Peyer's patch (tissue), 4 donors: ENCODE measurements at regions not wholly inside any gene's neighbourhood (a gene's known extent, or its start where the extent isn't known, plus 50 kb on each side); places are given as distances from the start of the nearest gene placed in this dataset.

ENCODE experiments used
- DNase-seq, 3 donors: peaks; one replicate each; pipeline ENCODE4 v3.0.0-alpha.2; 2017 to 2019
- H3K27ac ChIP-seq, 4 donors: fragments of 200-600 bp; sonication (generic); one replicate each; pipeline ENCODE4 v1.5.1; 2016 to 2019
- H3K27me3 ChIP-seq, 2 donors: fragments of 200-600 bp; sonication (generic); one replicate each; pipeline ENCODE4 v1.5.1; 2019
- H3K36me3 ChIP-seq, 3 donors: fragments of 200-600 bp; sonication (generic); one replicate each; pipeline ENCODE4 v1.5.1; 2016 to 2019
- H3K4me1 ChIP-seq, 4 donors: fragments of 200-600 bp; sonication (generic); one replicate each; pipeline ENCODE4 v1.5.1; 2016 to 2019
- H3K4me3 ChIP-seq, 4 donors: fragments of 200-600 bp; sonication (generic); 1 replicate in 3 of 4; 2 replicates in 1 of 4; pipeline ENCODE4 v1.5.1; 2016 to 2019; ENCODE audit warnings: mild to moderate bottlenecking in 1 of 4
- H3K9me3 ChIP-seq, 4 donors: fragments of 200-600 bp; sonication (generic); one replicate each; pipeline ENCODE4 v1.5.1; 2016 to 2019; ENCODE audit warnings: mild to moderate bottlenecking in 1 of 4
- CTCF ChIP-seq, 6 experiments: fragments of 450-650 bp in 4 of 6; fragments of 200-600 bp in 2 of 6; sonication (generic) in 1 of 6; IDR thresholded peaks; one replicate each; pipeline ENCODE4 v1.5.1; 2017 to 2019; ENCODE audit warnings: antibody characterized with exemption in 6 of 6, mild to moderate bottlenecking in 3 of 6, moderate library complexity in 1 of 6
- POLR2A ChIP-seq, 2 donors: fragments of 450-650 bp; IDR thresholded peaks; one replicate each; pipeline ENCODE4 v1.5.1; 2017; ENCODE audit warnings: antibody characterized with exemption in 2 of 2, mild to moderate bottlenecking in 2 of 2, moderate library complexity in 2 of 2

GRCh38 chr1:14321422-14321821 lies 277.1 kb upstream of the KAZN start:
- Histone ChIP-seq H3K4me3 (no peak overlapping the region), H3K27ac (no peak overlapping the region), H3K27me3 (no peaks in the 10 kb centered on the region), H3K9me3 (no peaks in the 10 kb centered on the region), H3K4me1 (peaks cover 0 to 4% (median 0%) of the 10 kb centered on the region in 4 donors), H3K36me3 (no peaks in the 10 kb centered on the region)
- TF ChIP-seq CTCF (IDR thresholded peaks at IDR 0.05) (no peak), POLR2A (IDR thresholded peaks at IDR 0.05) (no peak)
- DNase-seq, result no peak

DNA sequence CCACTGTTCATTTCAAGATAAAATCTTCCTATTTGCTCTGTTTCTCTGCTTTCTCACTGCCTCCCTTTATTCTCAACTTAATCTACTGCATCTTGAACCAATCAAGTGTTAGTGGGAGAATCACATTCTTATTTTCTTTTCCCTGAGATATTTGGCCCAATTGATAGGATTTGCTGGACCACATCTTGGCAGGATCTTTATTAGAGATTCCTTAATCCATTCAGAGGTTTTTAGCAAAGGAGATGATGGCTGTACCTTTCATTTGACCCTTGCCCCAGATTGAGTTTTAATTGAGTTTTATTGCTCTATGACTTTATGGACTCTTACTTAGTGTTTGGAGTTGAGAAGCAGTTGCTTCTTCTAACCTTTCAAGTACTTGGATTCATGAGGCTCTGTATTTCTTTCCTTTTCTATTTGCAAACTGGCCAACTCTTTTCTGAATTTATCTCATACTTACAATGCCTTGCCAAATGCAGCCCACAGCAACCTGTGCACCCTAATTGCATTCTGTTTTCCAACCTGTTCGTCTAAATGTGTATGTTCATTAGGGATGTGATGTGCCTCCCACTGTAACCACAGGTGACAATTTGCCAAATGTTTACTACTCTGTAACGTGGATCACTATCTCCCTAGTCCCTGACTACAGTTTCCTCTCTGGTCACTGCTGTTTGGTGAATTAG lies 274.8 kb upstream of the KAZN start:
- H3K4me1 ChIP-seq, result peaks cover 0 to 4% (median 0%) of the 10 kb centered on the region in 4 donors

GRCh38 chr1:14324248-14324630 lies 274.2 kb upstream of the KAZN start:
- H3K4me1 ChIP-seq, result peaks cover 0 to 4% (median 0%) of the 10 kb centered on the region in 4 donors
- H3K27me3 ChIP-seq, result no peaks in the 10 kb centered on the region
- no peaks in the 10 kb centered on the region for H3K9me3 ChIP-seq
- DNase-seq, result no peak
- TF ChIP-seq POLR2A (IDR thresholded peaks at IDR 0.05) (no peak), CTCF (IDR thresholded peaks at IDR 0.05) (no peak)
- no peak overlapping the region for H3K4me3 ChIP-seq
- no peak overlapping the region for H3K27ac ChIP-seq
- no peaks in the 10 kb centered on the region for H3K36me3 ChIP-seq

More for the DNA sequence above, 274.8 kb upstream of the KAZN start:
- no peak for DNase-seq
- H3K9me3 ChIP-seq, result no peaks in the 10 kb centered on the region
- H3K4me3 ChIP-seq, result no peak overlapping the region
- no peak overlapping the region for H3K27ac ChIP-seq
- no peak for TF ChIP-seq CTCF (IDR thresholded peaks at IDR 0.05)
- TF ChIP-seq POLR2A (IDR thresholded peaks at IDR 0.05), result no peak
- no peaks in the 10 kb centered on the region for H3K27me3 ChIP-seq
- H3K36me3 ChIP-seq, result no peaks in the 10 kb centered on the region

- Histone ChIP-seq H3K36me3 (no peaks in the 10 kb centered on the region), H3K27ac (no peak overlapping the region), H3K9me3 (peaks cover 0 to 3% (median 0%) of the 10 kb centered on the region in 4 donors), H3K4me1 (peaks cover 0 to 4% (median 0%) of the 10 kb centered on the region in 4 donors), H3K27me3 (no peaks in the 10 kb centered on the region), H3K4me3 (no peak overlapping the region)
- DNase-seq, result no peak
- TF ChIP-seq POLR2A (IDR thresholded peaks at IDR 0.05) (no peak), CTCF (IDR thresholded peaks at IDR 0.05) (no peak)
Measured at GRCh38 chr1:14326857-14327256, 271.6 kb upstream of the KAZN start.

DNA sequence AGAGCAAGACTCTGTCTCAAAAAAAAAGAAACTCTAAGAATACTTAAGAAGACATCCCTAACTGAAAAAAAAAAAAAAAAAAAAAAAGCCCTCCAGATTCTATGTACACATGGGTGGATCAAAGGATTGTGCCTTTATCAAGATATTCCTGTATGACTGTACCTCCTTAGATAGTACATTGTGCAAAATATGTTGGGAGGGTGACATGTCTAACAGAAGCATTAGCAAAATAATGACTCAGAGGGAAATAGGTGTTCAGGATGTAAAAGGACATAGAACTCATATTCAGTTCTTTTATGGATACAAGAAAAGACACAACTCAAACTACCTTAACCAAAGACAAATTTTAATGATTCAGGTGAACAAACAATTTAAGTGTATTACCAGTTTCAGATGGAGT lies 269.8 kb upstream of the KAZN start:
- TF ChIP-seq CTCF (IDR thresholded peaks at IDR 0.05), result no peak
- TF ChIP-seq POLR2A (IDR thresholded peaks at IDR 0.05), result no peak

More for the DNA sequence above, 269.8 kb upstream of the KAZN start:
- no peak overlapping the region for H3K27ac ChIP-seq
- H3K4me3 ChIP-seq, result no peak overlapping the region
- no peaks in the 10 kb centered on the region for H3K27me3 ChIP-seq
- H3K36me3 ChIP-seq, result no peaks in the 10 kb centered on the region
- peaks cover 0 to 3% (median 0%) of the 10 kb centered on the region in 4 donors for H3K9me3 ChIP-seq
- H3K4me1 ChIP-seq, result peaks cover 0 to 4% (median 0%) of the 10 kb centered on the region in 4 donors
- DNase-seq, result no peak
